NB4 (cell line): ENCODE measurements at regions not wholly inside any gene's neighbourhood (a gene's known extent, or its start where the extent isn't known, plus 50 kb on each side); places are given as distances from the start of the nearest gene placed in this dataset.

Source experiments
- MYC ChIP-seq: IDR thresholded peaks from 2 replicates; pipeline ENCODE4 v1.6.1; 2011; ENCODE audit warnings: low read depth, low read length
- POLR2A ChIP-seq: IDR thresholded peaks from 2 replicates; pipeline ENCODE4 v1.6.1; 2011; ENCODE audit warnings: mild to moderate bottlenecking; ENCODE audit not compliant: insufficient read length; ENCODE audit errors: extremely low read depth
- TF ChIP-seq, protein P1 (sequence below): IDR thresholded peaks from one replicate; pipeline ENCODE4 v1.5.1; 2012; ENCODE audit warnings: low read depth, low read length

DNA sequence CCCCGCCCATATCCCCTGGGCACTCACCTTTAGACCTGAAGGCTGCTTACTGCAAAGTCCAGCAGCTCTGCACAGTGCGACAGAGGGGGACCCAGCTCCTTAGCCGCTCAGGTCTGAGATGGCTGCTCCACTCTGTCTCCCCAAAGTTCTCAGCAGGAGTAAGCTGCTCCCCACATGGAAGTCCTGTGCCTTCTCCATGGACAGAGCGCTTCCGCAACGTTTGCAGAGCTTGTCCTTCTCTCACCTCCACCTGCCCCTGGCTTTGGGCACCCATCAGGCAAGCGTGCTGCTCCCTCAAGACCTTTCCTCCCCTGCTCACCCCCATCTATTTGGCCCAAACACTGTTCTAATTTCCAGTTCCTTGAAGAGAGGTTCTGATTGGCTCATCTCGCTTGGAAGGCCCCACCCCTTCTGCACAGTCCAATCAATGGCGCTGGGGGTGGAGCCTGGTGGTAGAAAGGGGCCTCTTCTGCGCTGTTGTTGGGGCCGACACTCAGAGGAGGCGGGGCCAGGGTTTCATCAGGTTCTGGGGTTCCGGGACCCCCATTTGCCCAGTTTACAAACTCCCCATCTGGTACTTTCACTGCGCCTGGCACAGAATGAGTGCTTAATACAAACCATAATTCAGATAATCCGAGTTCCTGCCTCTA, 137.2 kb downstream of the CYLD start:
- TF ChIP-seq POLR2A (no peak), MYC (no peak)
- TF ChIP-seq, protein P1, sequence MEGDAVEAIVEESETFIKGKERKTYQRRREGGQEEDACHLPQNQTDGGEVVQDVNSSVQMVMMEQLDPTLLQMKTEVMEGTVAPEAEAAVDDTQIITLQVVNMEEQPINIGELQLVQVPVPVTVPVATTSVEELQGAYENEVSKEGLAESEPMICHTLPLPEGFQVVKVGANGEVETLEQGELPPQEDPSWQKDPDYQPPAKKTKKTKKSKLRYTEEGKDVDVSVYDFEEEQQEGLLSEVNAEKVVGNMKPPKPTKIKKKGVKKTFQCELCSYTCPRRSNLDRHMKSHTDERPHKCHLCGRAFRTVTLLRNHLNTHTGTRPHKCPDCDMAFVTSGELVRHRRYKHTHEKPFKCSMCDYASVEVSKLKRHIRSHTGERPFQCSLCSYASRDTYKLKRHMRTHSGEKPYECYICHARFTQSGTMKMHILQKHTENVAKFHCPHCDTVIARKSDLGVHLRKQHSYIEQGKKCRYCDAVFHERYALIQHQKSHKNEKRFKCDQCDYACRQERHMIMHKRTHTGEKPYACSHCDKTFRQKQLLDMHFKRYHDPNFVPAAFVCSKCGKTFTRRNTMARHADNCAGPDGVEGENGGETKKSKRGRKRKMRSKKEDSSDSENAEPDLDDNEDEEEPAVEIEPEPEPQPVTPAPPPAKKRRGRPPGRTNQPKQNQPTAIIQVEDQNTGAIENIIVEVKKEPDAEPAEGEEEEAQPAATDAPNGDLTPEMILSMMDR, result no peak
